Gastrocnemius medialis (tissue), 4 donors: ENCODE measurements at regions not wholly inside any gene's neighbourhood (a gene's known extent, or its start where the extent isn't known, plus 50 kb on each side); places are given as distances from the start of the nearest gene placed in this dataset.

Source experiments
- CTCF ChIP-seq, 5 experiments: fragments of 450-650 bp in 3 of 5; fragments of 200-600 bp in 2 of 5; sonication (generic) in 2 of 5; IDR thresholded peaks in 4 of 5; conservative IDR thresholded peaks in 1 of 5; 1 replicate in 4 of 5; 2 replicates in 1 of 5; pipeline ENCODE4 v1.5.1; 2016 to 2019; ENCODE audit warnings: antibody characterized with exemption in 5 of 5, mild to moderate bottlenecking in 3 of 5, moderate library complexity in 3 of 5
- POLR2A ChIP-seq, 2 donors: fragments of 450-650 bp; IDR thresholded peaks; one replicate each; pipeline ENCODE4 v1.6.1; 2017; ENCODE audit warnings: antibody characterized with exemption in 2 of 2, mild to moderate bottlenecking in 2 of 2, moderate library complexity in 2 of 2

DNA sequence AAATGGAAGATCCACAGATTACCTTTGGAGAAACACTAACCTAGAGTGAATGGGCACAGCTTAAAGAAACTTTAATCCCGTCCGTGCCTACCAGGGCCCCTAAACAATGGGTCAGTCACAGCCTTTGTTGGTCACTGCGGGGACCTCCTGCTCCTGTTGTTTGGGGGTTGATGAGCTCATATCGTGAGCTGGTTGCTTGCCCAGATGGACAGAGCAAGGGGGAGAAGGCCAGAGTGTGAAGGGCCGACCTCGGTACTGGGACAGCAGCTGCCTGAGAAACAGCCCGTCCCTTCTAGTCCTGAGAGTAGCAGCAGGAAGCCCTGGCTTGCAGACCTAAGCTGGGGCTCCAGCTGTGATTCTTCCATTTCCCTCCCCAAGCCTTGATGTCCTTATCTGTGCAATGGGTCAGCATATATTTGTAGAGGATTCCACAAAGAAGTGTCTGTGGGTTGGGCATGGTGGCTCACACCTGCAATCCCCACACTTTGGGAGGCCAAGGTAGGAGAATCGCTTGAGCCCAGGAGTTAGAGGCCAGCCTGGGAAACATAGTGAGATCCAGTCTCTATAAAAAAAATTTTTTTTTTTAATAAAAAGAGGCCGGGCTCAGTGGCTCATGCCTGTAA is 69.6 kb upstream of the SLC34A2 start:
- no peak for TF ChIP-seq CTCF (IDR thresholded peaks at IDR 0.05 in 4 of 5, conservative IDR thresholded peaks at IDR 0.05 in 1 of 5)
- TF ChIP-seq POLR2A (IDR thresholded peaks at IDR 0.05): no peak
